Adrenal gland (tissue), 5 donors: ENCODE measurements at regions not wholly inside any gene's neighbourhood (a gene's known extent, or its start where the extent isn't known, plus 50 kb on each side); places are given as distances from the start of the nearest gene placed in this dataset.

Experiments used
- CTCF ChIP-seq, 6 experiments: fragments of 450-650 bp in 4 of 6; fragments of 200-600 bp in 2 of 6; sonication (generic) in 1 of 6; IDR thresholded peaks; 1 replicate in 5 of 6; 2 replicates in 1 of 6; pipeline versions ENCODE4 v1.5.1 to v1.8.0; 2016 to 2021; ENCODE audit warnings: antibody characterized with exemption in 6 of 6, mild to moderate bottlenecking in 2 of 6, moderate library complexity in 1 of 6
- POLR2A ChIP-seq, 2 donors: fragments of 450-650 bp; IDR thresholded peaks; one replicate each; pipeline ENCODE4 v1.6.1; 2017; ENCODE audit warnings: antibody characterized with exemption in 2 of 2, mild to moderate bottlenecking in 2 of 2, moderate library complexity in 1 of 2
- donor health status: DM: no; HTN: no; CAD: no.

DNA sequence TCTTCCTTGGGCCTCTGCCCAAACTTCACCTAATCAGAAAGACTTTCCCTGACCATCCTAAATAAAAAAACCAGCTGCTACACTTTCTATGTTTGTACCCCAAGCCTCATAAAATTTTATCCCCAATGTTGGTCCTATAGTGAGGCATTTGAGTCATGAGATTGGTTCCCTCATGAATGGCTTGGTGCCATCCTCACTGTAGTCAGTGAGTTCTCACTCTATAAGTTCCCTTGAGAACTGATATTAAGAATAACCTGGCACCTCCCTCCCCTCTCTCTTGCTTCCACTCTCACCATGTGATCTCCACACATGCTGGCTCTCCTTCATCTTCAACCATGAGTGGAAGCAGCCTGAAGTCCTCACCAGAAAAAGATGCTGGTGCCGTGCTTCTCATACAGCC is 316.9 kb upstream of the PRDM1 start:
- TF ChIP-seq CTCF (IDR thresholded peaks at IDR 0.05) (no peak), POLR2A (IDR thresholded peaks at IDR 0.05) (no peak)
